Trophoblast cell (in vitro differentiated cells and primary cell): ENCODE measurements at regions not wholly inside any gene's neighbourhood (a gene's known extent, or its start where the extent isn't known, plus 50 kb on each side); places are given as distances from the start of the nearest gene placed in this dataset.

ENCODE experiments used
- DNase-seq, 2 donors: peaks; one replicate each; pipeline ENCODE4 v3.0.0-alpha.2; 2016
- H2AFZ ChIP-seq: 2 replicates; pipeline ENCODE4 v1.6.1; 2013; ENCODE audit warnings: low read length, moderate library complexity, mild to moderate bottlenecking; ENCODE audit not compliant: insufficient read depth, poor library complexity
- H2AK5ac ChIP-seq: 2 replicates; pipeline ENCODE4 v1.6.1; 2013; ENCODE audit warnings: mild to moderate bottlenecking, low read length
- H2BK120ac ChIP-seq: 2 replicates; pipeline ENCODE4 v1.6.1; 2013; ENCODE audit warnings: low read length, mild to moderate bottlenecking, moderate library complexity; ENCODE audit not compliant: insufficient read depth, poor library complexity
- H2BK12ac ChIP-seq: 2 replicates; pipeline ENCODE4 v1.6.1; 2013; ENCODE audit warnings: mild to moderate bottlenecking, low read length, moderate library complexity
- H2BK5ac ChIP-seq: 2 replicates; pipeline ENCODE4 v1.6.1; 2013; ENCODE audit warnings: low read length, low read depth, moderate library complexity, mild to moderate bottlenecking; ENCODE audit not compliant: poor library complexity
- H3K14ac ChIP-seq: 2 replicates; pipeline ENCODE4 v1.6.1; 2013; ENCODE audit warnings: mild to moderate bottlenecking, low read length
- H3K18ac ChIP-seq: 2 replicates; pipeline ENCODE4 v1.6.1; 2013; ENCODE audit warnings: mild to moderate bottlenecking, low read length
- H3K23ac ChIP-seq: 2 replicates; pipeline ENCODE4 v1.6.1; 2013; ENCODE audit warnings: low read length
- H3K27ac ChIP-seq: 2 replicates; pipeline ENCODE4 v1.5.1; 2013; ENCODE audit warnings: low read depth, mild to moderate bottlenecking, inconsistent platforms, low read length, moderate library complexity
- H3K27me3 ChIP-seq: 2 replicates; pipeline ENCODE4 v1.6.1; 2013; ENCODE audit warnings: inconsistent platforms, mild to moderate bottlenecking, low read length, moderate library complexity; ENCODE audit not compliant: insufficient read depth
- H3K36me3 ChIP-seq, 2 experiments: 1 replicate in 1 of 2; 2 replicates in 1 of 2; pipeline ENCODE4 v1.6.1; 2013; ENCODE audit warnings: low read length in 2 of 2, mild to moderate bottlenecking in 2 of 2, moderate library complexity in 1 of 2; ENCODE audit not compliant: insufficient read depth in 2 of 2, control insufficient read depth in 1 of 2
- H3K4ac ChIP-seq: 2 replicates; pipeline ENCODE4 v1.6.1; 2013; ENCODE audit warnings: low read depth, mild to moderate bottlenecking, low read length, moderate library complexity
- H3K4me1 ChIP-seq, 2 experiments: 1 replicate in 1 of 2; 2 replicates in 1 of 2; pipeline ENCODE4 v1.6.1; 2013; ENCODE audit warnings: low read length in 2 of 2, mild to moderate bottlenecking in 2 of 2, moderate library complexity in 1 of 2; ENCODE audit not compliant: insufficient read depth in 2 of 2, control insufficient read depth in 1 of 2
- H3K4me2 ChIP-seq: 2 replicates; pipeline ENCODE4 v1.6.1; 2013; ENCODE audit warnings: inconsistent platforms, mild to moderate bottlenecking, low read length, moderate library complexity
- H3K4me3 ChIP-seq: 2 replicates; pipeline ENCODE4 v1.5.1; 2013; ENCODE audit warnings: mild to moderate bottlenecking, low read depth, low read length, inconsistent platforms
- H3K79me1 ChIP-seq: one replicate; pipeline ENCODE4 v1.6.1; 2013; ENCODE audit warnings: low read length
- H3K79me2 ChIP-seq: 2 replicates; pipeline ENCODE4 v1.6.1; 2013; ENCODE audit warnings: low read length, mild to moderate bottlenecking; ENCODE audit not compliant: control insufficient read depth, insufficient read depth, poor library complexity
- H3K9ac ChIP-seq: 2 replicates; pipeline ENCODE4 v1.6.1; 2013; ENCODE audit warnings: mild to moderate bottlenecking, low read length
- H3K9me3 ChIP-seq: 2 replicates; pipeline ENCODE4 v1.6.1; 2013; ENCODE audit warnings: low read depth, mild to moderate bottlenecking, control low read depth, inconsistent platforms, low read length; ENCODE audit not compliant: insufficient read depth
- H4K12ac ChIP-seq: 2 replicates; pipeline ENCODE4 v1.6.1; 2013; ENCODE audit warnings: low read depth, mild to moderate bottlenecking, low read length, moderate library complexity
- H4K8ac ChIP-seq: 2 replicates; pipeline ENCODE4 v1.6.1; 2013; ENCODE audit warnings: low read depth, mild to moderate bottlenecking, low read length, moderate library complexity
- H4K91ac ChIP-seq: one replicate; pipeline ENCODE4 v1.6.1; 2013; ENCODE audit warnings: low read depth, mild to moderate bottlenecking, low read length, moderate library complexity
- WGBS: extraction: QIAGEN DNeasy Blood & Tissue Kit; methylation state at CpG from one replicate; pipeline ENCODE4 v1.1.7; 2013; ENCODE audit warnings: missing lambda C conversion rate; ENCODE audit not compliant: insufficient read length, insufficient coverage; ENCODE audit errors: extremely low coverage; 5-methylcytosine and 5-hydroxymethylcytosine counted together

GRCh38 chr5:57420801-57421200 is 61.8 kb downstream of the ACTBL2 start:
- no peaks in the 10 kb centered on the region for H3K4me1 ChIP-seq
- H4K8ac ChIP-seq: no peak overlapping the region
- H4K91ac ChIP-seq: no peak overlapping the region

GRCh38 chr5:57417971-57418370 is 64.6 kb downstream of the ACTBL2 start:
- H3K14ac ChIP-seq: no peak overlapping the region

More at GRCh38 chr5:57420801-57421200, 61.8 kb downstream of the ACTBL2 start:
- no peak overlapping the region for H2BK12ac ChIP-seq
- no peak overlapping the region for H2AK5ac ChIP-seq
- H3K23ac ChIP-seq: no peak overlapping the region
- no peak overlapping the region for H2BK5ac ChIP-seq
- H3K4me2 ChIP-seq: no peak overlapping the region
- no peak for DNase-seq
- H3K79me2 ChIP-seq: no peaks in the 10 kb centered on the region
- no peak overlapping the region for H3K14ac ChIP-seq
- no peak overlapping the region for H4K12ac ChIP-seq
- H3K36me3 ChIP-seq: no peaks in the 10 kb centered on the region
- no CpG with 5 or more reads among the region's 3 CpGs for WGBS
- H3K79me1 ChIP-seq: no peaks in the 10 kb centered on the region
- H3K4ac ChIP-seq: no peak overlapping the region
- H3K27ac ChIP-seq: no peak overlapping the region
- no peak overlapping the region for H2BK120ac ChIP-seq
- H3K9me3 ChIP-seq: no peaks in the 10 kb centered on the region
- H3K9ac ChIP-seq: no peak overlapping the region
- H2AFZ ChIP-seq: no peak overlapping the region
- H3K18ac ChIP-seq: no peak overlapping the region
- H3K4me3 ChIP-seq: no peak overlapping the region
- H3K27me3 ChIP-seq: no peaks in the 10 kb centered on the region

GRCh38 chr5:57417320-57417719 is 65.3 kb downstream of the ACTBL2 start:
- no peak overlapping the region for H3K4me3 ChIP-seq
- H3K18ac ChIP-seq: no peak overlapping the region
- H4K8ac ChIP-seq: no peak overlapping the region
- H4K91ac ChIP-seq: no peak overlapping the region
- H3K4me1 ChIP-seq: no peaks in the 10 kb centered on the region
- no peaks in the 10 kb centered on the region for H3K79me2 ChIP-seq
- WGBS: no CpG with 5 or more reads among the region's 6 CpGs
- no peak overlapping the region for H4K12ac ChIP-seq
- no peak overlapping the region for H2BK5ac ChIP-seq
- no peaks in the 10 kb centered on the region for H3K79me1 ChIP-seq
- no peak overlapping the region for H3K23ac ChIP-seq
- H3K9ac ChIP-seq: no peak overlapping the region
- H3K9me3 ChIP-seq: no peaks in the 10 kb centered on the region
- H3K4me2 ChIP-seq: no peak overlapping the region
- no peak overlapping the region for H2BK12ac ChIP-seq
- H2AK5ac ChIP-seq: no peak overlapping the region
- no peak for DNase-seq
- H3K4ac ChIP-seq: no peak overlapping the region
- no peak overlapping the region for H2AFZ ChIP-seq
- H3K27ac ChIP-seq: no peak overlapping the region
- no peak overlapping the region for H2BK120ac ChIP-seq
- H3K27me3 ChIP-seq: no peaks in the 10 kb centered on the region
- no peak overlapping the region for H3K14ac ChIP-seq
- H3K36me3 ChIP-seq: no peaks in the 10 kb centered on the region

More at GRCh38 chr5:57417971-57418370, 64.6 kb downstream of the ACTBL2 start:
- H3K9ac ChIP-seq: no peak overlapping the region
- no peaks in the 10 kb centered on the region for H3K79me1 ChIP-seq
- no CpG with 5 or more reads among the region's 2 CpGs for WGBS
- DNase-seq: no peak
- no peak overlapping the region for H3K4me3 ChIP-seq
- H3K4ac ChIP-seq: no peak overlapping the region
- no peak overlapping the region for H2BK5ac ChIP-seq
- H4K12ac ChIP-seq: no peak overlapping the region
- H2AK5ac ChIP-seq: no peak overlapping the region
- no peaks in the 10 kb centered on the region for H3K36me3 ChIP-seq
- no peak overlapping the region for H4K8ac ChIP-seq
- H3K27me3 ChIP-seq: no peaks in the 10 kb centered on the region
- no peak overlapping the region for H3K18ac ChIP-seq
- no peak overlapping the region for H2BK12ac ChIP-seq
- no peaks in the 10 kb centered on the region for H3K4me1 ChIP-seq
- H2AFZ ChIP-seq: no peak overlapping the region
- H2BK120ac ChIP-seq: no peak overlapping the region
- no peak overlapping the region for H3K27ac ChIP-seq
- no peak overlapping the region for H3K4me2 ChIP-seq
- no peak overlapping the region for H3K23ac ChIP-seq
- H4K91ac ChIP-seq: no peak overlapping the region
- H3K79me2 ChIP-seq: no peaks in the 10 kb centered on the region
- no peaks in the 10 kb centered on the region for H3K9me3 ChIP-seq

DNA sequence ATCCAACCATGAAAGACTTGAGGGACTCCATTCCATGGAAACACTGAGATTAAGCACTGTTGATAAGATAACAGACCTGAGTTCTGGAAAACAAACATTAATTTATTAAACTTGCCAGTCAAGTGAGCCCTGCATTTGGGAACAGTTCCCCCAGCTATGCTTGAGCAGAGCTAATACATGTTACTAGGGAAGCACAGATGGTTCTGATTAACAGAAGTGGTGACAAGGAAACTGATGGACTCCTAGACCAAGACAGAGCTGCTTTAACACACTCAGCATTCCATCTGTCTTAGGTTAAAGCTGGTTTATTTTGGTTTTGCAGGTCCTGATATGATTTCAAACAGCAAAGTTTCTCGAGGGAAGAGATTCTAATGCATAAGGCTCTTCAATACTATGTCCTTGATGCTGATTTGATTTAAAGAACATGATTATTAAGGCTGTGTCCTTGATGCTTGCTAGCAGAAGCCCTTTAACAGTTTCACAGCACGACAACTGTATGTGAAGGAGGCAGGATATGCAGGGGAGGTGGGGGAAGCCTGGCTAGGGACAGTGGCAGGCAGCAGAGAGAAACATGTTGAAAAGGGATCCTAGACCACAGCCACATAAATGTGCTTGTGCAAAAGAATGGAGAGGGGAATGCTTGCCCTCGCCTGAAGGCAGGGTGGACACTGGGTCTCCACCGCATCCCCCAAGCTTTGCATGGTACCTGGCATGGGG is 66.2 kb downstream of the ACTBL2 start:
- Histone ChIP-seq H3K27me3 (no peaks in the 10 kb centered on the region), H3K23ac (no peak overlapping the region), H3K14ac (no peak overlapping the region), H4K8ac (no peak overlapping the region), H3K4ac (no peak overlapping the region), H2AK5ac (no peak overlapping the region), H4K91ac (no peak overlapping the region), H2AFZ (no peak overlapping the region), H3K18ac (no peak overlapping the region), H2BK5ac (no peak overlapping the region), H3K36me3 (no peaks in the 10 kb centered on the region), H3K9ac (no peak overlapping the region), H3K4me3 (no peak overlapping the region), H2BK12ac (no peak overlapping the region), H3K4me2 (no peak overlapping the region), H2BK120ac (no peak overlapping the region), H3K79me2 (no peaks in the 10 kb centered on the region), H4K12ac (no peak overlapping the region), H3K4me1 (no peaks in the 10 kb centered on the region), H3K27ac (no peak overlapping the region), H3K9me3 (no peaks in the 10 kb centered on the region), H3K79me1 (no peaks in the 10 kb centered on the region)
- WGBS: no CpG with 5 or more reads among the region's 4 CpGs
- DNase-seq: no peak
